Parathyroid adenoma (tissue), 2 donors: ENCODE measurements at regions not wholly inside any gene's neighbourhood (a gene's known extent, or its start where the extent isn't known, plus 50 kb on each side); places are given as distances from the start of the nearest gene placed in this dataset.

Experiments used
- H2AFZ ChIP-seq: fragments of 300-600 bp; sonication (generic); one replicate; pipeline ENCODE4 v1.7.0; 2017; ENCODE audit warnings: antibody characterized with exemption, mild to moderate bottlenecking
- H3K27ac ChIP-seq: fragments of 300-600 bp; sonication (generic); one replicate; pipeline ENCODE4 v1.7.0; 2017
- H3K27me3 ChIP-seq: fragments of 300-600 bp; sonication (generic); one replicate; pipeline ENCODE4 v1.7.0; 2017; ENCODE audit warnings: low read length; ENCODE audit not compliant: control insufficient read depth, insufficient read depth
- H3K36me3 ChIP-seq: fragments of 300-600 bp; sonication (generic); one replicate; pipeline ENCODE4 v1.7.0; 2017; ENCODE audit warnings: low read length; ENCODE audit not compliant: control insufficient read depth, insufficient read depth
- H3K4me1 ChIP-seq: fragments of 300-600 bp; sonication (generic); one replicate; pipeline ENCODE4 v1.7.0; 2017; ENCODE audit warnings: control low read depth
- H3K4me2 ChIP-seq: fragments of 300-600 bp; sonication (generic); one replicate; pipeline ENCODE4 v1.7.0; 2017; ENCODE audit warnings: low read length
- H3K4me3 ChIP-seq: fragments of 300-600 bp; sonication (generic); one replicate; pipeline ENCODE4 v1.7.0; 2017; ENCODE audit warnings: low read depth, low read length
- H3K79me2 ChIP-seq: fragments of 300-600 bp; sonication (generic); one replicate; pipeline ENCODE4 v1.7.0; 2017; ENCODE audit warnings: control low read depth
- H3K9ac ChIP-seq: fragments of 300-600 bp; sonication (generic); one replicate; pipeline ENCODE4 v1.7.0; 2017; ENCODE audit warnings: mild to moderate bottlenecking
- H3K9me3 ChIP-seq: fragments of 300-600 bp; sonication (generic); one replicate; pipeline ENCODE4 v1.7.0; 2017; ENCODE audit warnings: low read length; ENCODE audit not compliant: control insufficient read depth
- CTCF ChIP-seq: fragments of 300-600 bp; sonication (generic); IDR thresholded peaks from one replicate; pipeline ENCODE4 v1.7.0; 2017; ENCODE audit warnings: antibody characterized with exemption, mild to moderate bottlenecking
- donor health status: primary hyperparathyroidism.

- H3K27ac ChIP-seq, result no peak overlapping the region
- H3K4me2 ChIP-seq, result no peak overlapping the region
- H3K9me3 ChIP-seq, result no peaks in the 10 kb centered on the region
- no peak overlapping the region for H3K4me3 ChIP-seq
- no peak for TF ChIP-seq CTCF
- H3K79me2 ChIP-seq, result no peaks in the 10 kb centered on the region
- H3K27me3 ChIP-seq, result no peaks in the 10 kb centered on the region
- no peak overlapping the region for H3K9ac ChIP-seq
- no peak overlapping the region for H2AFZ ChIP-seq
- no peaks in the 10 kb centered on the region for H3K36me3 ChIP-seq
- no peaks in the 10 kb centered on the region for H3K4me1 ChIP-seq
These were observed 827.2 kb downstream of the MAT2B start for GRCh38 chr5:164332349-164333196.

GRCh38 chr5:164335837-164336236, 830.4 kb downstream of the MAT2B start:
- H2AFZ ChIP-seq, result no peak overlapping the region
- H3K4me2 ChIP-seq, result no peak overlapping the region
- H3K9me3 ChIP-seq, result no peaks in the 10 kb centered on the region
- H3K27me3 ChIP-seq, result no peaks in the 10 kb centered on the region
- H3K27ac ChIP-seq, result no peak overlapping the region
- H3K79me2 ChIP-seq, result no peaks in the 10 kb centered on the region
- no peaks in the 10 kb centered on the region for H3K36me3 ChIP-seq
- TF ChIP-seq CTCF, result no peak
- no peak overlapping the region for H3K4me3 ChIP-seq
- no peaks in the 10 kb centered on the region for H3K4me1 ChIP-seq
- no peak overlapping the region for H3K9ac ChIP-seq

GRCh38 chr5:164336276-164336675, 830.9 kb downstream of the MAT2B start:
- Histone ChIP-seq H3K4me3 (no peak overlapping the region), H3K9me3 (no peaks in the 10 kb centered on the region), H3K79me2 (no peaks in the 10 kb centered on the region), H3K27ac (no peak overlapping the region), H3K4me1 (no peaks in the 10 kb centered on the region), H3K27me3 (no peaks in the 10 kb centered on the region), H2AFZ (no peak overlapping the region), H3K9ac (no peak overlapping the region), H3K4me2 (no peak overlapping the region), H3K36me3 (no peaks in the 10 kb centered on the region)
- no peak for TF ChIP-seq CTCF

GRCh38 chr5:164336906-164337305, 831.5 kb downstream of the MAT2B start:
- no peak overlapping the region for H3K9ac ChIP-seq
- no peak overlapping the region for H3K27ac ChIP-seq
- H3K4me2 ChIP-seq, result no peak overlapping the region
- no peaks in the 10 kb centered on the region for H3K79me2 ChIP-seq
- H2AFZ ChIP-seq, result no peak overlapping the region
- no peak for TF ChIP-seq CTCF
- H3K9me3 ChIP-seq, result no peaks in the 10 kb centered on the region
- no peaks in the 10 kb centered on the region for H3K36me3 ChIP-seq
- no peaks in the 10 kb centered on the region for H3K27me3 ChIP-seq
- H3K4me3 ChIP-seq, result no peak overlapping the region
- H3K4me1 ChIP-seq, result no peaks in the 10 kb centered on the region
